RPMI8226 (cell line): ENCODE measurements at regions not wholly inside any gene's neighbourhood (a gene's known extent, or its start where the extent isn't known, plus 50 kb on each side); places are given as distances from the start of the nearest gene placed in this dataset.

Source experiments
- DNase-seq: peaks from one replicate; pipeline ENCODE4 v3.0.0-alpha.2; 2015

DNA sequence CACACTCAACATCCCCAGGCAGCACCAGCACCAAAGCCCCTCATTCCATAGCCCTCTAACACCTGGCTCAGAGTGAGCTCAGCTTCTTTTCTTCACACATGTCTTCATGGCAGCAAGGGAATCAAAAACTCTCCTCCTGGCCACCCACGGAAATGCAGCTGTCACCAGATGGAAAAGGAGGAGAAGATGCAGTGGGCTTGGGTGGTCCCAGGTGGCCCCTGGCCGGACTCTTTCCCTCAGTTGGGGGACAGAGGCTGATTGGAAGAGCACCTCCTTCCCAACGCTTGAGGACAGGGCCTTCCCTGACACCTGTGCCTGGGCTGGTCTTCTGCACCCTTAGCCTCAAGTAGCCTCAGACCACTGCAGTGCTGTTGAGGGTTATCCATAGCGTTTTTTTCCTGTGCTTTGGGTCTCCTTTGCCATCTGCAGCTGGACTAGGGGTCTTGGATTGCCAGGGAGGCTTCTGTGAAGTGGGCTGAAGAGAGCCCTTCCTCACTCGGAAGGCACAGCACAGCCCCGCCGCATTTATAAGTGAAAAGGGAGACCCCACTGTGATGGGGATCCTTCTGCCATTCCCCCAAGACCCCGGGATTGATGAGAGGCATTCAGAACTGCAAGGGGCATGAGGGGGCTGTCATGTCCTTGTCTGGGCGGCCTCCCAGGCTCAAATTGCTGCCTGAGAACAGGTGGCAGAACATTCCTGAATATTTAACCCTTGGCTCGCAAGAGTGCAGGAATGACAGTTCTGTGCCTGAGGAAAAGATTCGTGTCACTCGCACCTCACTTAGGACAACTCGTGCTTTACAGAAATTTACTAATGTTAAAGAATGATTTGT, 200.0 kb downstream of the AUH start:
- DNase-seq: no peak

GRCh38 chr9:91162311-91162710, 199.4 kb downstream of the AUH start:
- DNase-seq: no peak

- peak; percentile 87 for DNase-seq
These were observed 198.8 kb downstream of the AUH start for GRCh38 chr9:91162784-91163443.

- no peak for DNase-seq
These were observed 198.3 kb downstream of the AUH start for GRCh38 chr9:91163444-91163772.

GRCh38 chr9:91163773-91164471, 197.8 kb downstream of the AUH start:
- peak; percentile 63 for DNase-seq
